Natural killer cell (primary cell): ENCODE measurements at regions not wholly inside any gene's neighbourhood (a gene's known extent, or its start where the extent isn't known, plus 50 kb on each side); places are given as distances from the start of the nearest gene placed in this dataset.

Experiments
- ATAC-seq, 3 donors: fragments of 150-1000 bp in 2 of 3; fragments of 200-7000 bp in 1 of 3; cut with Tn5 transposase; 1 replicate in 1 of 3; 2 replicates in 2 of 3; pipeline ENCODE4 v1.10.0; 2021; ENCODE audit warnings: mild to moderate bottlenecking in 2 of 3, moderate library complexity in 2 of 3
- DNase-seq, 2 donors: peaks; one replicate each; pipeline versions ENCODE4 v3.0.0 to v3.0.0-alpha.2; 2013 to 2021; ENCODE audit warnings: mixed read lengths in 1 of 2
- H3K27ac ChIP-seq: one replicate; pipeline ENCODE4 v1.5.1; 2013; ENCODE audit warnings: mild to moderate bottlenecking, low read length
- H3K27me3 ChIP-seq: one replicate; pipeline ENCODE4 v1.6.1; 2013; ENCODE audit warnings: low read length; ENCODE audit not compliant: control insufficient read depth, insufficient read depth
- H3K36me3 ChIP-seq: one replicate; pipeline ENCODE4 v1.6.1; 2013; ENCODE audit warnings: low read length; ENCODE audit not compliant: control insufficient read depth, insufficient read depth
- H3K4me1 ChIP-seq: one replicate; pipeline ENCODE4 v1.6.1; 2013; ENCODE audit warnings: low read length; ENCODE audit not compliant: control insufficient read depth, insufficient read depth
- H3K4me3 ChIP-seq: one replicate; pipeline ENCODE4 v1.5.1; 2013; ENCODE audit warnings: low read length
- H3K9me3 ChIP-seq: one replicate; pipeline ENCODE4 v1.6.1; 2013; ENCODE audit warnings: low read length; ENCODE audit not compliant: control insufficient read depth, insufficient read depth
- H3K27ac Mint-ChIP-seq, 2 donors: one replicate each; pipeline ENCODE4 v1.8.0; 2022; ENCODE audit warnings: mild to moderate bottlenecking in 2 of 2, mixed read lengths in 2 of 2, moderate library complexity in 1 of 2
- H3K27me3 Mint-ChIP-seq, 2 donors: one replicate each; pipeline ENCODE4 v1.8.0; 2022; ENCODE audit warnings: low read depth in 2 of 2, mixed read lengths in 2 of 2
- H3K36me3 Mint-ChIP-seq: one replicate; pipeline ENCODE4 v1.8.0; 2022; ENCODE audit warnings: mixed read lengths
- H3K4me1 Mint-ChIP-seq, 2 donors: one replicate each; pipeline ENCODE4 v1.8.0; 2022; ENCODE audit warnings: mixed read lengths in 2 of 2
- H3K4me3 Mint-ChIP-seq: one replicate; pipeline ENCODE4 v1.8.0; 2022; ENCODE audit warnings: mild to moderate bottlenecking, moderate library complexity, mixed read lengths
- H3K9me3 Mint-ChIP-seq, 2 donors: one replicate each; pipeline ENCODE4 v1.8.0; 2022; ENCODE audit warnings: mixed read lengths in 2 of 2
- CTCF ChIP-seq: fragments of 200-600 bp; IDR thresholded peaks from one replicate; pipeline ENCODE4 v1.8.0; 2022; ENCODE audit warnings: antibody characterized with exemption
- WGBS: methylation state at CpG from one replicate; pipeline ENCODE4 v1.1.7; 2013; ENCODE audit warnings: missing lambda C conversion rate; ENCODE audit not compliant: insufficient coverage; 5-methylcytosine and 5-hydroxymethylcytosine counted together
- intact Hi-C: fragments of 100-400 bp; cut with micrococcal nuclease; formaldehyde crosslinking; loops from one replicate; pipeline ENCODE4 v1.14.2; 2022

- no peaks in the 10 kb centered on the region for H3K9me3 ChIP-seq
- ATAC-seq (no peak), DNase-seq (no peak)
- peaks cover 4% of the 10 kb centered on the region for H3K4me1 ChIP-seq
- H3K4me3 ChIP-seq: no peak overlapping the region
- WGBS: 90% methylated on average over 42 of the region's 42 CpGs
- Mint-ChIP-seq H3K9me3 (no peaks in the 10 kb centered on the region), H3K4me3 (no peak overlapping the region), H3K4me1 (peaks cover 0 to 1% of the 10 kb centered on the region in 2 donors), H3K36me3 (no peaks in the 10 kb centered on the region), H3K27me3 (no peaks in the 10 kb centered on the region), H3K27ac (no peak overlapping the region)
- H3K27me3 ChIP-seq: no peaks in the 10 kb centered on the region
- H3K36me3 ChIP-seq: no peaks in the 10 kb centered on the region
- TF ChIP-seq CTCF: no peak
- H3K27ac ChIP-seq: no peak overlapping the region
- intact Hi-C loops: no loop called here
Observed at GRCh38 chr12:132409495-132410295, 80.3 kb upstream of the FBRSL1 start.

DNA sequence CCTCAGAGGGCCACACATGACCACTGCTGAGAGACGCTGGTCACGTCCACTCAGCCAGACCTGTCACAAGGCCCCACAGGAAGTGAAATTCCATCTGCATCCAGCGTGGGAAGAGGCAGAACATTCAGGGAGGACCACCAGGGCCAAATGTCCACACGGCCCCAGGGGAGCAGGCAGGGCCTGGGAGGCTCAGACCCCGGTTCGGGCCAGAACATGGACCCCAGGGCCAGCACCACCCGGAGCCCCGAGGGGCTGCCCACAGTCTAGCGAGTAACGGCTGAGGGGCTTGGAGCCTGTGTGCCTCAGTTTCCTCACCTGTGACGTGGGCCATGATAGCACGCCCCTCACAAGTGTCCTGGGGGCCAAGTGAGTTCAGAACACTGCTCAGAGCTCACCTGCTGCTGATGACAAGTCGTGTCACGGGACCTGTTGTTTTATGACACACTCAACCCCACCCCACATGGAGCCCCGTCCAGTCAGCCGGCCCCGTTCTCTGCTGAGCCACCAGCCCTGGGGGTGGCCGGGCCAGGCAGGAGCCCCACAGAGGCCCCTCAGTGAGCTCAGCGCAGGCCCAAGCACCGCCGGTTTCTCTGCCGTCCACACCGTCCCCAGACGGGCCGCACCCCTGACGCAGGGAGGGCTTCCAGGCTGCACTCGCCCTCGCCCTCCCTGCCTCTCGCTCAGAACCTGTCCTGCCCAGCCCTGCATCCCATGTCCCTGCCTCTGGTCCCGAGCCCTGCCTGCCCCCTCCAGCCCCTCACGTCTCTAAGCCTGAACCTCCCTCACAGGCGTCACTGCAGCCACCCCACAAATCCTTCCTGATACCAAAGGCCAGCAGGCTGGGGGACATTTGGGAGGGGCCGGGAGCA, 79.5 kb upstream of the GALNT9 start:
- no peak for ATAC-seq

DNA sequence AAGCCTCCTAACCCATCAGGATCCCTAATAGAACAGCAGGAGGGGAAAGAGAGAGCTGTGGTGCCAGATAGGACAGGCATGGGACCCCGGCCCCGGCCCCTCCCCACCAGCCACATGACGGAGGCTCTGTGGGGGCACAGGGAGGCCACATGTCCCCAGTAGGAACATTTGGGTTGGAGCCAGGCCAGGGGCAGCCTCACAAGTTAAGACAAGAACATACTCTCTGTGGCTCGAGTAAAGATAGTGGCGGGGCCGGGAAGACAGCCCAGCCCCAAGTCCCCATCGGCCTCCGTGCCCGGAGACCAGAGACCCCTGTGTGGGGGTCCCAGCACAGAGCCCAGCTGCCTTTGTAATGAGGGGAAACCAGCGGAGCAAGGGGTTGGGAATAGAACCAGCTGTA, 78.6 kb upstream of the GALNT9 start:
- no peak overlapping the region for H3K4me3 Mint-ChIP-seq
- H3K9me3 Mint-ChIP-seq: no peaks in the 10 kb centered on the region
- no peak for TF ChIP-seq CTCF
- H3K9me3 ChIP-seq: no peaks in the 10 kb centered on the region
- no peak overlapping the region for H3K27ac ChIP-seq
- ATAC-seq: no peak
- intact Hi-C loops: no loop called here
- H3K36me3 ChIP-seq: no peaks in the 10 kb centered on the region
- WGBS: 90% methylated on average over 10 of the region's 10 CpGs
- no peak overlapping the region for H3K27ac Mint-ChIP-seq
- H3K4me1 ChIP-seq: no peaks in the 10 kb centered on the region
- no peaks in the 10 kb centered on the region for H3K4me1 Mint-ChIP-seq
- no peak for DNase-seq
- no peaks in the 10 kb centered on the region for H3K27me3 Mint-ChIP-seq
- no peaks in the 10 kb centered on the region for H3K36me3 Mint-ChIP-seq
- no peak overlapping the region for H3K4me3 ChIP-seq
- H3K27me3 ChIP-seq: no peaks in the 10 kb centered on the region

More for the DNA sequence above, 79.5 kb upstream of the GALNT9 start:
- intact Hi-C loops: no loop called here
- no peak overlapping the region for H3K27ac ChIP-seq
- no peaks in the 10 kb centered on the region for H3K36me3 ChIP-seq
- DNase-seq: no peak
- H3K9me3 ChIP-seq: no peaks in the 10 kb centered on the region
- H3K4me1 ChIP-seq: no peaks in the 10 kb centered on the region
- no peak overlapping the region for H3K4me3 ChIP-seq
- WGBS: 82% methylated on average over 33 of the region's 33 CpGs
- no peaks in the 10 kb centered on the region for H3K27me3 ChIP-seq
- no peaks in the 10 kb centered on the region for H3K9me3 Mint-ChIP-seq
- no peak overlapping the region for H3K4me3 Mint-ChIP-seq
- H3K4me1 Mint-ChIP-seq: no peaks in the 10 kb centered on the region
- no peak for TF ChIP-seq CTCF
- H3K27ac Mint-ChIP-seq: no peak overlapping the region
- H3K27me3 Mint-ChIP-seq: no peaks in the 10 kb centered on the region
- no peaks in the 10 kb centered on the region for H3K36me3 Mint-ChIP-seq
